DND-41 (cell line): ENCODE measurements at regions not wholly inside any gene's neighbourhood (a gene's known extent, or its start where the extent isn't known, plus 50 kb on each side); places are given as distances from the start of the nearest gene placed in this dataset.

ENCODE experiments used
- EZH2 ChIP-seq: IDR thresholded peaks from 3 replicates; pipeline ENCODE4 v1.6.1; 2012; ENCODE audit warnings: borderline replicate concordance, low read depth, mild to moderate bottlenecking, moderate library complexity, low read length, inconsistent platforms; ENCODE audit not compliant: severe bottlenecking
- TF ChIP-seq, protein P1 (sequence below): IDR thresholded peaks from 2 replicates; pipeline ENCODE4 v1.5.1; 2012; ENCODE audit warnings: borderline replicate concordance, low read length, moderate library complexity, mild to moderate bottlenecking; ENCODE audit not compliant: poor library complexity, severe bottlenecking; ENCODE audit errors: extremely low read depth

DNA sequence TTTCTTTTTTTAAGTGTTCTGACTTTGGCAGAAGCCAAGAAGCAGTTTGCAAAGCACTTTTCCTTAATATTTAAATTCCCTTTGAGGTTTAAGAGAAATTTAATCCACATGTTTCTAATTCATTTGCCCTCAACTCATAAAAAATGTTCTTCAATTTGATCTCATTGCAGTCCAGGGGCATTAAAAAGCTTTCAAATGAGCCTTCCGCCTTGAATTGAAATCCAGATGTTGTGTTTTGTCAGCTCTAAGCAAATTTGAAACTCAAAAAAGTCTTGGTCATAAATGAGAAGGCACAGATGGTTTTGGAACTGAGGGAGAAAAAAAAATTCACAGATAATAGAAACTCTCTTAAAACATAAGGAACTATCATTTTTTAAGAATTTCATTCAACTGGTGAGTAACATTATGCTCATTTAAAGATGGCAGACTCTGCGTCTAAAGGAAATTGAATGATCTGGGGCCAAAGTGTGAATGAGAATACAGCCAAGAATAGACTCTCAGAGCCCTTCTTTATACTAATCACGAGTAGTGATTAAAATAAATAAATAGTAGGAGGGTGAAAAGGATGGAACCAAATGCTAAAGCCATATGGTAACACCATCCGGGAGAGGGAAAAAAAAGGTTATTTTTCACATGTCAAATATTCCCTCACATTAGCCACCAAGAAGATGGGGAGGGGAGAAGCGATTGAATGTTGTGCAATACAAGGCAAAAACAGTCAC lies 1304.7 kb downstream of the CDH8 start:
- TF ChIP-seq, protein P1, sequence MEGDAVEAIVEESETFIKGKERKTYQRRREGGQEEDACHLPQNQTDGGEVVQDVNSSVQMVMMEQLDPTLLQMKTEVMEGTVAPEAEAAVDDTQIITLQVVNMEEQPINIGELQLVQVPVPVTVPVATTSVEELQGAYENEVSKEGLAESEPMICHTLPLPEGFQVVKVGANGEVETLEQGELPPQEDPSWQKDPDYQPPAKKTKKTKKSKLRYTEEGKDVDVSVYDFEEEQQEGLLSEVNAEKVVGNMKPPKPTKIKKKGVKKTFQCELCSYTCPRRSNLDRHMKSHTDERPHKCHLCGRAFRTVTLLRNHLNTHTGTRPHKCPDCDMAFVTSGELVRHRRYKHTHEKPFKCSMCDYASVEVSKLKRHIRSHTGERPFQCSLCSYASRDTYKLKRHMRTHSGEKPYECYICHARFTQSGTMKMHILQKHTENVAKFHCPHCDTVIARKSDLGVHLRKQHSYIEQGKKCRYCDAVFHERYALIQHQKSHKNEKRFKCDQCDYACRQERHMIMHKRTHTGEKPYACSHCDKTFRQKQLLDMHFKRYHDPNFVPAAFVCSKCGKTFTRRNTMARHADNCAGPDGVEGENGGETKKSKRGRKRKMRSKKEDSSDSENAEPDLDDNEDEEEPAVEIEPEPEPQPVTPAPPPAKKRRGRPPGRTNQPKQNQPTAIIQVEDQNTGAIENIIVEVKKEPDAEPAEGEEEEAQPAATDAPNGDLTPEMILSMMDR: no peak
- TF ChIP-seq EZH2: no peak
